Loucy (cell line): ENCODE measurements at regions not wholly inside any gene's neighbourhood (a gene's known extent, or its start where the extent isn't known, plus 50 kb on each side); places are given as distances from the start of the nearest gene placed in this dataset.

Experiments
- CTCF ChIP-seq: fragments of 200-600 bp; sonication (generic); conservative IDR thresholded peaks from 2 replicates; pipeline ENCODE4 v1.5.1; 2014; ENCODE audit warnings: mild to moderate bottlenecking, antibody characterized with exemption, low read length
- EZH2phosphoT487 ChIP-seq: fragments of 200-600 bp; IDR thresholded peaks from 2 replicates; pipeline ENCODE4 v1.6.1; 2018; ENCODE audit warnings: antibody characterized with exemption, mild to moderate bottlenecking, moderate library complexity, borderline replicate concordance

- no peak for TF ChIP-seq EZH2phosphoT487
- TF ChIP-seq CTCF, result no peak
These were observed 528.9 kb downstream of the EPM2A start for GRCh38 chr6:145206247-145206907.
